Right renal pelvis (tissue), 4 donors: ENCODE measurements at regions not wholly inside any gene's neighbourhood (a gene's known extent, or its start where the extent isn't known, plus 50 kb on each side); places are given as distances from the start of the nearest gene placed in this dataset.

Source experiments
- DNase-seq, 4 donors: peaks; one replicate each; pipeline ENCODE4 v3.0.0-alpha.2; 2013; ENCODE audit warnings: low read depth in 4 of 4, low spot score in 3 of 4, missing footprints in 1 of 4

DNA sequence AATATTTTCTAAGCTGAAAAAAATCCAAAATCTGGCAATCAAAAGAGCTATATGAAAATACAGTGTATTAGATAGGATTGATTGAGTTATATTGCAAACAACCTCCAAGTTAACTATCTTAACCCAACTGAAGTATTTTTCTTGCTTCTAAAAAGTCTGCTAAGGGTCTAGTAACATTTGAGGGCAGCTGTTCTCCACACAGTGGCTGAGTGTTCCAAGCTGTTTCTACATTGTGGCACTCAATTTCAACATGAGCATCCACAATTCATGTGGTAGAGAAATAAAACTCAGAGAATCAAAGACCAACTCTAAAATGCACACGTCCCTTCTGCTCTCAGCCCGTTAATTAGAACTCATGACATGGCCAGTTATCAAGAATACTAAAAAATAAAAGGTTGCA is 340.0 kb downstream of the C12orf50 start:
- no peak for DNase-seq

DNA sequence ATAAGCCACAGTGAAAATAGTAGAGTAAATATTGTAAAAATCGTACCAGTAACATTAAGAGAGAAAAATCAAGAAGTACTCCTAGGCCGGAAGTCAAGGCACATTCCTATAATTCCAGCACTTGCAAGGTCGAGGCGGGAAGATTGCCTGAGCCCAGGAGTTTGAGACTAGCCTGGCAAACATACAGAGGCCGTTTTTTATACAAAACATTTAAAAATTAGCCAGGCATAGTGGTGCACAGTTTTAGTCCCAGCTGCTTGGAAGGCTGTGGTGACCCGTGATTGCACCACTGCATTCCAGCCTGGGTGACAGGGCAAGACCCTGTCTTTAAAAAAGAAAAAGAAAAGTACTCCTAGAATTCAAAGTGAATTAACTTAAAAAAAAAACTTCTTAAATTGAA is 341.8 kb downstream of the C12orf50 start:
- peak in 1 of 4 donors; percentile 1 for DNase-seq

DNA sequence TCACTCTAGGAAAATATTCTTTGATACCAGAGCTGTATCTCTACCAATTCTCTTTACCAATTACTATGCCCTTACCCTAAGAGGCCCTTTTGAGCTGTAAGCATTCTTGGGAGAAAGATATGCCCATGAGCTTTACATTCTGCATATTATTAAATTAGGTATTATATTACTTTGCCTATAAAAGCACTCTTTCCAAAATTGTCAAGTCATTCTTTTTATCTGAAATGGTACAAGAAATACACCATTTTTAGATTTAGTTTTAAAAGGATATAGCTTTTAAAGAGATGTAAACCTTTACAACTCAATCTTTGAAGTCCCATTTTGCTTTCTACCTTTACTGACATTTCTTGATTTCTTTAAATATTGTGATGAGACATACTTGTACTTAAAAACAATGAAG is 343.5 kb downstream of the C12orf50 start:
- DNase-seq: no peak

GRCh38 chr12:87679251-87679650 is 349.9 kb downstream of the C12orf50 start:
- DNase-seq: no peak

DNA sequence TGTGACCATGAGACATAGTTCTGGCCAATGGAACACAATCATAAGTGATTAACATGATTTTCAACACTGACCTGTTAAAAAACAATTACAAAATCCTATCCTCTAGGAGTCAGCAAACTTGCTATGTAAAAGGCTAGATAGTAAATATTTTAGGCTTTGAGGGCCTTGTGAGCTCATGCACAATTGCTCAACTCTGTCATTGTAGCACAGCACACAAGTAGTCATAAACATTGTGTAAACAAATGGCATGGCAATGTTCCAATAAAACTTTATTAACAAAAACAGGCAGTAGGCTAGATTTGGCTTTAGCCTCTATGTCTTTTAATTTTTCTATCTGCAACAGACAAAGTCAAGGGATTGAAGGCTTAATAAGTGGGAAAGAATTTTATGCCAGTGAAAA is 350.7 kb downstream of the C12orf50 start:
- no peak for DNase-seq

- DNase-seq: no peak
Observed at GRCh38 chr12:87676731-87677130, 352.5 kb downstream of the C12orf50 start.

DNA sequence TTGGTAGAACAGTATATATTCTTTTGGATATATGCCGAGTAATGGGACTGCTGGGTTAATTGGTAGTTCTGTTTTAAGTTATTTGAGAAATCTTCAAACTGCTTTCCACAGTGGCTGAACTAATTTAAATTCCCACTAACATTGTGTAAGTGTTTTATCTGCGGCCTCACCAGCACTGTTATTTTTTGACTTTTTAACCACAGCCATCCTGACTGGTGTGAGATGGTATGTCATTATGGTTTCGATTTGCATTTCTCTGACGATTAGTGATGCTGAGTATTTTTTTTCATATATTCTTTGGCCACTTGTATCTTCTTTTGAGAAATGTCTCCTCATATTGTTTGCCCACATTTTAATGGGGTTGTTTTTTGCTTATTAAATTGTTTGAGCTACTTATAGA is 357.4 kb downstream of the C12orf50 start:
- DNase-seq: no peak

GRCh38 chr12:87670448-87670847 is 358.8 kb downstream of the C12orf50 start:
- no peak for DNase-seq

GRCh38 chr12:87667378-87667777 is 361.8 kb downstream of the C12orf50 start:
- no peak for DNase-seq

GRCh38 chr12:87661786-87662377 is 367.3 kb downstream of the C12orf50 start:
- DNase-seq: no peak

DNA sequence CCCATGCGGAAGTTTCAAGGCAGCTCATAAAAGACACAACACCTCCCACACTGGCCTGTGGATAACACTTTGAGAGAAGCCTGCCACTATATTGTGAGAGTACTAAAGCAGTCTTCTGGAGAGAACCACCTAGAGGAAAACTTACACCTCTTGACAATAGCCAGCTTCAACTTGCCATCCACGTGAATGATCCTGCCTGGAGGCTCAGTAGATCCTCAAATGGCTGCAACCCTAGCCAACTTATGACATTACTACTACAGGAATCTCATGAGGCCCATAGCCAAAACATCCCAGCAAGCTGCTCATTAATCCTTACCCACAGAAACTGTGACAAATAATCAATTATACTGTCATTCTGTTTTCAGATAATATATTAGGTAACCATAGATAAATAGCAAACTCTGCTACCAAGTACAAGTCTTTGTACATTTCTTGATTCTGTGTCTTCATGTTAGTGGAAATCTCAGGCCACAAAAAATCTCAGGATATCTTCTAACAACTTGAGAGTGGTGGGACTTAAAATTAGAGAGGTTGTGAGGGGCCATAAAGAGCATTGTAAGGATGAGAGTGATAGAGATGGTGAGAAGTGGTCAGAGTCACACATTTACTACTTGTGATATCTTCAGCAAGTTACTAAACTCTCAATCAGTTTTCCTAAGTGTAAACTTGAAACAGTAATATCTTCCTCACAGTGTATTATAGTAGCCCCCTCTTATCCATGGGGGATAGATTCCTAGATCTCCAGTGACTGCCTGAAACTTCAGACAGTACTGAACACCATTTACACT is 368.0 kb downstream of the C12orf50 start:
- DNase-seq: no peak

- DNase-seq: no peak
Observed at GRCh38 chr12:87660291-87660690, 368.9 kb downstream of the C12orf50 start.

DNA sequence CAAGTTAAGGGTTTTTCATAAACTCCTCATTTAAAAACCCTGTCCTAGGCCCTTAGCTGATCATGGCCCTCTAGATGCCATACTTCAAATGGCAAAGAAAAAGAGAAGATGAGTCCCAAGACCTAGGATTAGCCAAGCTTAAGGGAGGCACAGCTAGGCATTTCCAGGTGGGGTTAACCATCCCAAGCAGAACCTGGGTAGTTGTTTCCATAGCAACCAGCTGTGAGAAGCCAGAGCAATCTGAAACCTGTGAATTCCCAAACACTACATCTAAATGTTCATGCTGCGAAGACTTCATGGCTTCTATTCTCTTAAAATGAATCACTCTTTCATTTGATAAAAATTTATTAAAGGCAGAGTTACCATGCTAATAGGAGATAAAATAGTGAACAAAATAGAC is 372.9 kb downstream of the C12orf50 start:
- DNase-seq: no peak

- no peak for DNase-seq
Observed at GRCh38 chr12:87651670-87652425, 377.4 kb downstream of the C12orf50 start.

- no peak for DNase-seq
Observed at GRCh38 chr12:87642245-87642644, 387.0 kb downstream of the C12orf50 start.

DNA sequence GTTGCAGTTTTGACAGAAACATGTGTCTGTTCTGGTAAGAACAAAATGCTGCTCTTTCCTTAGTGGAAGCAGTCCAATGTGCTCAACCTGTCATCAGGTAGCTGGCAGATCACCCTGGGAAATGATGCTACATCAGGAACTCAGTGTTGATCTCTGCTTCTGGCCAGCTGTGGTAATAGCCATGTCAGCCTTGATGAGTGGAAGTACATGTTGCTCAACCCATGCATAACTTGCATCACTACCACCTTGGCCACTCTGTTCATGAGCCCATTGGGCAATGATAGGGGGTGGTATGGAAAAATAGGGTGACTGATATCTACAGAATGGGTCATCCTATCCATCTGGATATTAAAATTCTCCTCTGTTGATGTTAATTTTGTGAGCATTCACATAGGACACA is 411.0 kb downstream of the C12orf50 start:
- no peak for DNase-seq

GRCh38 chr12:87612996-87613395 is 416.2 kb downstream of the C12orf50 start:
- DNase-seq: no peak

DNA sequence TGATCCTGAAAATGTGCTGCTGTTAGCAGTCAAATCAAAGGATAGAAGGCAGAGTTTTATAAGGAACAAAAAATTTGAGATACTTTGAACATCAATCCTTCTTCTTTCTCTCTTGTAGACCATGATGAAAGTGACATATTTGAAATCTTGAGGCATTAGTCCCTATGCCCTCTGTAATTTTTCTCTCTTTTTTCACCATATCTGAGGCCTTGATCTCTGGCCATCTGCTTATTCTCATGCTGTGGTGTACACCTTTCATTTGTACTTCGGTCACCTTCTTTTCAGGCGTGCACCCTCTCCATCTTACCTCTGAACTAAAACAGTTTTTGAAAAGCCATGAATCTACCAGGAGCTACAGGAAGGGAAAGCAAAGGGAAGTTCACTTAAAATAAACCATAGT is 420.9 kb downstream of the C12orf50 start:
- DNase-seq: no peak

- DNase-seq: no peak
Observed at GRCh38 chr12:87603727-87604126, 425.5 kb downstream of the C12orf50 start.

GRCh38 chr12:87599459-87599858 is 429.7 kb downstream of the C12orf50 start:
- DNase-seq: no peak

DNA sequence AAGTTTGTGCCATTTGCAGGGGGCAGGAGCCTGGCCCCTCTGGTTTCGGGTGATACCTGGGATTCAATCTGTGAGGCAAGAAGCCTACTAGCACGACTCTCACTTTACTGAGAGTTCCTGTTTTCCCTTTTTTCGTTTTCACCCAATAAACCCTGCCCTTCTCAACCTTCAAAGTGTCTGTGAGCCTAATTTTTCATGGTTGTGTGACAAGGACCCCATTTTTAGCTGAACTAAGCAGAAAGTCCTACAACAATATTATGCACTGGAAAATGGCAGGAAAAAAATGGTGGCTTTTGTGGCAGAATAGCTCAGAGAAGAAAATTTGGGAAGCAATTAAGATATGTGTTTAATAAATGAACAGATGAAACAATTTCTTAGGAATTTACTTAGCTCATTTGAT is 432.1 kb downstream of the C12orf50 start:
- no peak for DNase-seq

DNA sequence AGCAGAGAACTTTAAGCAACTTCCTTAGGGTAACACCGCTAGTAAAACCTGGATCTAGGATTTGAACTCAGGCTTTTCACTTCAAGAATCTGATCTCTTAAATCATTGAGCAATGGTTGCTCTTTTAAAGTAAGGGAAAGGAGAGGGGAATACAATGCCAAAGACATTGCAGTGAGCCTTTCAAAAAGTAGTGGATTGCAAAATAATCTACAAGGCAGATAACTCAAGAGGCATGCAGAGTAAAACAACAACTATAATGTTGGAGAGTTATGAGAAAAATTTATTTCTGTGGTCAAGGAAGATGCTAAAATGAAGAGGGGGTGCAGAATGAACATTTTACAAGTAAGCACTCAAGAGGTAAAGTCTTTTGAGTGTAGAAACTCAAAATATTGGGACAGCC is 432.6 kb downstream of the C12orf50 start:
- DNase-seq: no peak
